Stimulated activated naive B cell treated with anti-CD40 and anti-IgM and Interleukin-4, amounts not matched to agents 10 μg/mL and 1 μg/mL and 100 μg/mL, for 72 hours (primary cell): ENCODE measurements at regions not wholly inside any gene's neighbourhood (a gene's known extent, or its start where the extent isn't known, plus 50 kb on each side); places are given as distances from the start of the nearest gene placed in this dataset.
"Not testable (repeated sequence)": the region's sequence is repeated elsewhere in the genome, so short reads cannot be mapped to it uniquely, and the experiment has no call there.

Experiments used
- ATAC-seq, 2 donors: fragments of 150-1000 bp; cut with Tn5 transposase; replicated peaks; 2 replicates each; pipeline ENCODE4 v1.10.0; 2021; ENCODE audit warnings: moderate library complexity in 1 of 2
- DNase-seq: peaks from one replicate; pipeline ENCODE4 v3.0.0; 2021
- H3K27ac Mint-ChIP-seq: one replicate; pipeline ENCODE4 v1.8.0; 2022; ENCODE audit warnings: mild to moderate bottlenecking, mixed read lengths
- H3K27me3 Mint-ChIP-seq, 2 donors: one replicate each; pipeline ENCODE4 v1.8.0; 2022; ENCODE audit warnings: mixed read lengths in 2 of 2
- H3K36me3 Mint-ChIP-seq, 2 donors: one replicate each; pipeline ENCODE4 v1.8.0; 2022; ENCODE audit warnings: mixed read lengths in 2 of 2, mild to moderate bottlenecking in 1 of 2
- H3K4me1 Mint-ChIP-seq, 2 donors: one replicate each; pipeline ENCODE4 v1.8.0; 2022; ENCODE audit warnings: mixed read lengths in 2 of 2, mild to moderate bottlenecking in 1 of 2
- H3K4me3 Mint-ChIP-seq, 2 donors: one replicate each; pipeline ENCODE4 v1.8.0; 2022; ENCODE audit warnings: mild to moderate bottlenecking in 2 of 2, mixed read lengths in 2 of 2, moderate library complexity in 1 of 2
- H3K9me3 Mint-ChIP-seq, 2 donors: one replicate each; pipeline ENCODE4 v1.8.0; 2022; ENCODE audit warnings: mixed read lengths in 2 of 2, mild to moderate bottlenecking in 1 of 2

- not testable (repeated sequence) for ATAC-seq, H3K27me3 Mint-ChIP-seq, H3K4me3 Mint-ChIP-seq, H3K9me3 Mint-ChIP-seq, DNase-seq, H3K27ac Mint-ChIP-seq, H3K36me3 Mint-ChIP-seq, H3K4me1 Mint-ChIP-seq
These were observed 232.9 kb downstream of the ASMT start for GRCh38 chrX:1847790-1848189.

- no peak overlapping the region for H3K27ac Mint-ChIP-seq
- H3K4me1 Mint-ChIP-seq = no peaks in the 10 kb centered on the region
- H3K27me3 Mint-ChIP-seq = peaks cover 5 to 15% of the 10 kb centered on the region in 2 donors
- H3K9me3 Mint-ChIP-seq = no peaks in the 10 kb centered on the region
- H3K4me3 Mint-ChIP-seq = no peak overlapping the region
- DNase-seq (no peak), ATAC-seq (no peak)
- no peaks in the 10 kb centered on the region for H3K36me3 Mint-ChIP-seq
These were observed 236.7 kb downstream of the ASMT start for GRCh38 chrX:1851527-1851926.

GRCh38 chrX:1852082-1852481 is 237.2 kb downstream of the ASMT start:
- ATAC-seq = no peak
- DNase-seq = no peak
- H3K9me3 Mint-ChIP-seq = no peaks in the 10 kb centered on the region
- H3K36me3 Mint-ChIP-seq = no peaks in the 10 kb centered on the region
- no peak overlapping the region for H3K27ac Mint-ChIP-seq
- H3K27me3 Mint-ChIP-seq = peaks cover 5 to 19% of the 10 kb centered on the region in 2 donors
- no peaks in the 10 kb centered on the region for H3K4me1 Mint-ChIP-seq
- no peak overlapping the region for H3K4me3 Mint-ChIP-seq

- no peaks in the 10 kb centered on the region for H3K9me3 Mint-ChIP-seq
- no peaks in the 10 kb centered on the region for H3K4me1 Mint-ChIP-seq
- no peak overlapping the region for H3K4me3 Mint-ChIP-seq
These were observed 238.6 kb downstream of the ASMT start for GRCh38 chrX:1853447-1853846.

GRCh38 chrX:1853916-1854315 is 239.1 kb downstream of the ASMT start:
- ATAC-seq (no peak), DNase-seq (no peak)
- H3K4me3 Mint-ChIP-seq = no peak overlapping the region
- H3K36me3 Mint-ChIP-seq = no peaks in the 10 kb centered on the region
- no peak overlapping the region for H3K27ac Mint-ChIP-seq
- H3K4me1 Mint-ChIP-seq = no peaks in the 10 kb centered on the region
- no peaks in the 10 kb centered on the region for H3K9me3 Mint-ChIP-seq
- H3K27me3 Mint-ChIP-seq = peaks cover 10 to 34% of the 10 kb centered on the region in 2 donors

More at GRCh38 chrX:1853447-1853846, 238.6 kb downstream of the ASMT start:
- no peaks in the 10 kb centered on the region for H3K36me3 Mint-ChIP-seq
- DNase-seq (no peak), ATAC-seq (no peak)
- peaks cover 9 to 32% of the 10 kb centered on the region in 2 donors for H3K27me3 Mint-ChIP-seq
- H3K27ac Mint-ChIP-seq = no peak overlapping the region

GRCh38 chrX:1854861-1855260 is 240.0 kb downstream of the ASMT start:
- H3K27ac Mint-ChIP-seq, ATAC-seq, DNase-seq, H3K4me3 Mint-ChIP-seq, H3K9me3 Mint-ChIP-seq, H3K4me1 Mint-ChIP-seq, H3K36me3 Mint-ChIP-seq: not testable (repeated sequence)
- H3K27me3 Mint-ChIP-seq = peaks cover 16 to 41% of the 10 kb centered on the region in 2 donors

GRCh38 chrX:1859266-1859665 is 244.4 kb downstream of the ASMT start:
- Mint-ChIP-seq H3K4me1 (peaks cover 2 to 14% of the 10 kb centered on the region in 2 donors), H3K27me3 (peaks cover 37 to 55% of the 10 kb centered on the region in 2 donors)
- DNase-seq, ATAC-seq, H3K9me3 Mint-ChIP-seq, H3K36me3 Mint-ChIP-seq, H3K4me3 Mint-ChIP-seq, H3K27ac Mint-ChIP-seq: not testable (repeated sequence)

- H3K9me3 Mint-ChIP-seq = peaks cover 0 to 3% of the 10 kb centered on the region in 2 donors
- ATAC-seq = no peak
- H3K27me3 Mint-ChIP-seq = peaks cover 37 to 55% of the 10 kb centered on the region in 2 donors
- no peaks in the 10 kb centered on the region for H3K36me3 Mint-ChIP-seq
- no peak for DNase-seq
- peaks cover 2 to 14% of the 10 kb centered on the region in 2 donors for H3K4me1 Mint-ChIP-seq
- no peak overlapping the region for H3K4me3 Mint-ChIP-seq
- no peak overlapping the region for H3K27ac Mint-ChIP-seq
These were observed 246.2 kb downstream of the ASMT start for GRCh38 chrX:1860936-1861594.

- Mint-ChIP-seq H3K27me3 (peaks cover 27 to 37% of the 10 kb centered on the region in 2 donors), H3K4me1 (peaks cover 2 to 14% of the 10 kb centered on the region in 2 donors)
- ATAC-seq, H3K36me3 Mint-ChIP-seq, H3K9me3 Mint-ChIP-seq, DNase-seq, H3K4me3 Mint-ChIP-seq, H3K27ac Mint-ChIP-seq: not testable (repeated sequence)
These were observed 249.1 kb downstream of the ASMT start for GRCh38 chrX:1863995-1864394.

GRCh38 chrX:1870421-1870820 is 255.6 kb downstream of the ASMT start:
- Mint-ChIP-seq H3K4me1 (peaks cover 0 to 5% of the 10 kb centered on the region in 2 donors), H3K4me3 (no peak overlapping the region)
- ATAC-seq = no peak

GRCh38 chrX:1871887-1872286 is 257.0 kb downstream of the ASMT start:
- DNase-seq = no peak

More at GRCh38 chrX:1870421-1870820, 255.6 kb downstream of the ASMT start:
- H3K36me3 Mint-ChIP-seq = no peaks in the 10 kb centered on the region
- no peak overlapping the region for H3K27ac Mint-ChIP-seq
- peaks cover 0 to 8% of the 10 kb centered on the region in 2 donors for H3K27me3 Mint-ChIP-seq
- DNase-seq = no peak
- no peaks in the 10 kb centered on the region for H3K9me3 Mint-ChIP-seq

GRCh38 chrX:1873671-1874070 is 258.8 kb downstream of the ASMT start:
- peaks cover 0 to 5% of the 10 kb centered on the region in 2 donors for H3K4me1 Mint-ChIP-seq
- no peak overlapping the region for H3K4me3 Mint-ChIP-seq
- peaks cover 5 to 24% of the 10 kb centered on the region in 2 donors for H3K27me3 Mint-ChIP-seq
- H3K27ac Mint-ChIP-seq = no peak overlapping the region
- H3K36me3 Mint-ChIP-seq = peaks cover 0 to 2% of the 10 kb centered on the region in 2 donors
- H3K9me3 Mint-ChIP-seq = peaks cover 1 to 4% of the 10 kb centered on the region in 2 donors
- no peak for DNase-seq
- no peak for ATAC-seq

More at GRCh38 chrX:1871887-1872286, 257.0 kb downstream of the ASMT start:
- Mint-ChIP-seq H3K9me3 (no peaks in the 10 kb centered on the region), H3K27ac (no peak overlapping the region), H3K27me3 (peaks cover 0 to 16% of the 10 kb centered on the region in 2 donors), H3K4me3 (no peak overlapping the region), H3K4me1 (peaks cover 0 to 5% of the 10 kb centered on the region in 2 donors), H3K36me3 (no peaks in the 10 kb centered on the region)
- ATAC-seq = no peak

- H3K27me3 Mint-ChIP-seq = peaks cover 5 to 24% of the 10 kb centered on the region in 2 donors
- DNase-seq = no peak
These were observed 259.6 kb downstream of the ASMT start for GRCh38 chrX:1874416-1874815.

GRCh38 chrX:1874899-1875298 is 260.0 kb downstream of the ASMT start:
- Mint-ChIP-seq H3K27ac (no peak overlapping the region), H3K4me3 (no peak overlapping the region), H3K36me3 (peaks cover 0 to 2% of the 10 kb centered on the region in 2 donors), H3K9me3 (peaks cover 1 to 4% of the 10 kb centered on the region in 2 donors), H3K27me3 (peaks cover 5 to 24% of the 10 kb centered on the region in 2 donors), H3K4me1 (peaks cover 0 to 5% of the 10 kb centered on the region in 2 donors)
- DNase-seq = no peak
- no peak for ATAC-seq

More at GRCh38 chrX:1874416-1874815, 259.6 kb downstream of the ASMT start:
- Mint-ChIP-seq H3K36me3 (peaks cover 0 to 2% of the 10 kb centered on the region in 2 donors), H3K27ac (no peak overlapping the region), H3K4me1 (peaks cover 0 to 5% of the 10 kb centered on the region in 2 donors), H3K9me3 (peaks cover 1 to 4% of the 10 kb centered on the region in 2 donors), H3K4me3 (no peak overlapping the region)
- no peak for ATAC-seq

- H3K4me1 Mint-ChIP-seq = no peaks in the 10 kb centered on the region
- no peak overlapping the region for H3K27ac Mint-ChIP-seq
- H3K36me3 Mint-ChIP-seq = peaks cover 0 to 2% of the 10 kb centered on the region in 2 donors
- ATAC-seq = no peak
- H3K4me3 Mint-ChIP-seq = no peak overlapping the region
- DNase-seq = no peak
- H3K9me3 Mint-ChIP-seq = peaks cover 7 to 11% of the 10 kb centered on the region in 2 donors
- peaks cover 5 to 24% of the 10 kb centered on the region in 2 donors for H3K27me3 Mint-ChIP-seq
These were observed 261.2 kb downstream of the ASMT start for GRCh38 chrX:1876041-1876440.
